NCI-H2081 (cell line): ENCODE measurements at regions not wholly inside any gene's neighbourhood (a gene's known extent, or its start where the extent isn't known, plus 50 kb on each side); places are given as distances from the start of the nearest gene placed in this dataset.

ENCODE experiments used
- DNase-seq, 2 experiments: peaks; one replicate each; lab custom pipeline; 2025; lab: John Stamatoyannopoulos, UW

DNA sequence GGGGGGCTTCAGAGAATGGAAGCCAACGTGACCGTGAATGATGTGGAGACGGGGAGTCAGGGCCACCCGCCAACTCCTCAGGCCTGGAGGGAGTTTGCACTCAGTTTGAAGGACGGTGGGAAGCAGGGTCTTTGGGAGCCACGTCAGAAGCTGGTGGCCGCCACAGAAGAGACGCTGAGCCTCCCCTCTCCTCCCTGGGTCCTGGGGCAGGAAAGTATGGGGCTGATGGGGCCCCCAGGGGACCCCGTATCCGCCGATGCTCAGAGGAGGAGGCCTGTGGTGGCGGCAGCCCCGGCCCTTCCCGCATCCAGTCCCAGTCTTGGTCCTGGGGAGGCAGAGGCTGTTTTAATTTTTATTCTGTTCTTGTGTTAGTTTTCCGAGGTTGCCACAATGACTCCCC is 188.6 kb upstream of the C1orf174 start:
- no peak for DNase-seq

GRCh38 chr1:4089421-4090175 is 189.5 kb upstream of the C1orf174 start:
- DNase-seq: no peak

GRCh38 chr1:4090556-4090955 is 190.5 kb upstream of the C1orf174 start:
- no peak for DNase-seq

DNA sequence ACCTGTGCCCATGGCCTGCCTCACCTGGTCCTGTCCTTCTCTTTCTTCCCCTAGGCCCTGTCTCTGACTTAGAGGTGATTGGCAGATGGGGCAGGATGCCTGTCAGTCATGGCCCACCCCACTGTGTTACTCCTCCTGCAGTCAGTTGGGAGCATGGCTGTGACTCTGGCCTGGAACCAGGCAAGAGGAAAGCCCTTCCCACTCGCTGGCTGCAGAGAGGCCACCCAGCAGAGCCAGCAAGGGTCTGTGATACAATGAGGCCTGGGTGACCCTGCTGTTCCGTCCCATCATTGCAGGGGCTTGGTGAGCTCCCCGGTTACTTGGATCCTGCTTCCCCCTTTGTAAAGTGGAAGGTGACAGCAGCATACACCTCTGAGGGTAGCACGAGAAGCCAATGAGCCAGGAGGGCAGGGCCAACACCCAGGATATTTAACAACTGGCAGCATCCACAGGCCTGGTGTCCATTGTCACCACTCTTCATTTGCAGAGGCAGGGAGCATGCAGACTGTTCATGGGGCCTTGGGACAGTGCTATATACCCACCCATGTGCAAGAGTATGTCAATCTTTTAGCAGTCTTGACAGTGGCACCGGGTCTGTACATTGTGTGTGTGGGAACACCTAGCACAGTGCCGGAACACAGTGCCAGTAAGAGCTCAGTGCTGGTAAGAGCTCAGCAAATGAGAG is 191.0 kb upstream of the C1orf174 start:
- DNase-seq: no peak

GRCh38 chr1:4091996-4092395 is 191.9 kb upstream of the C1orf174 start:
- DNase-seq: no peak

GRCh38 chr1:4093856-4094565 is 193.9 kb upstream of the C1orf174 start:
- DNase-seq: no peak

DNA sequence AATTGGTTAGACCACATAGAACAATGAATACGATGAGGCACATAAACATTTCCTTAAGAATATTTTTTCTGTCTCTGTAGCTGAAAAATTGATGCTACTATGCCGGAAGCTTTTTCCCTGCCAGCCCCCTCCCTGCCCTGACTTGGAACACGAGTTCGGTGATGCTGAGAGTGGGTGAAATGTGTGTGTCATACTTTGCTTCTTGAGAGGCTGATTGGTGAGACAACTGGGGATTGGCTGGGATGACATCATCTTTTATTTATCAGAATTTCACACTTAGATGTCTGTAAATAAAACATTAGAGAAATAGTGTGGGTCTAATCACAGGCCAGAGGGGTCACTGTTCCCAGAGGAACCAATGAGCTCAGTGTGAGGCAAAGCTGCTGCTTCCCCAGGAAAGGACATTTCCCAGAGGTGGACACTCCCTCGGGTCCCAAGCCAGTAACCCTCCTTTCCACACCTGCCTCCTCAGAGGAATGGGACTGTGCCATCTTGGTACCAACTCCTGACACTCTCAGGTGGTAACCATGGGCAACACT is 195.4 kb upstream of the C1orf174 start:
- DNase-seq: no peak

GRCh38 chr1:4101459-4102161 is 201.5 kb upstream of the C1orf174 start:
- no peak for DNase-seq

DNA sequence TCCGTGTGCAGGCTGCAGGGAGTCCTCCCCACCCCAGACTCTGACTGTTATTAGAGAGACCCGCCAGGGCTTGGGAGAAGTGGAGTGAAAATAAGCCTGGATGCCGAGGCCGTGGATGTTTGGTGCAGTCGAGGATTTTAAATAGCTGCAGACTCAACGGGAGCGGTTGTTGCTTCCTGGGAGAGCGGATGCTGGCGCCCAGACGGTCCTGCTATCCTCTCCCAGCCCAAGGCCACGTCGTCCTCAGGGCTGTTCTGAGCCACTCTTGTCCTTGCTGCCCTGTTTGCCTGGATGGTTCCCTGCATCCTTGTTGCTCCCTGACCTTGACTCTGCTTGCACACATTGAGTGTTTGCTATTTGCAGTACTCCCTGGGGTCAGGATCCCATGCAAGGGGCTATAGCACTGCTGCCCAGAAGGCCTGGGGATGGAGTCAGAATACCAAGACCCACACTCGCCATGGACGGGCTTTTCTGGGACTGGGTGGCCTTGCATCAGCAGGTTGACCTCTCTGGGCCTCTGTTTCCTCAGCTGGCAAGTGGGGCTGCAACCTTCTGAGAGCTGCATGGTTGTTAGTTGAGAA is 205.3 kb upstream of the C1orf174 start:
- no peak for DNase-seq

DNA sequence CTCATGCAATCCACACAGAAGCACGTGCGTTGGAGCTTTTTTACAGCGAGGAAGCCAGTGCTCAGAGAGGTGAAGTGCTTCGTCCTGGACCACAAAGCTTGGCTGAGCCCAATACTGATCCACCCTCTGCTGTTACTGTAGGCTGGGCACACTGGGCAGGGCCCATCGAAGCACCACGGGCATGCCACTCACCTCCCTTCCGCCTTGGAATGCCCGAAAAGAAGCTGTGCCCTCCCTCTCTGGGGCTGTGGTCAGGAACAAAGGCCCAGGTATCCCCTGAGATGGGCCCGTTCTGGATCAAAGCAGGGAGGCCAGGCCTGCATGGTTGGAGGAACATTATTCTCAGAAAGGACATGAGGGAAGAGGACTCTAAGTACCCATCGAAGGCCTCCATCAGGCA is 206.7 kb upstream of the C1orf174 start:
- DNase-seq: no peak

GRCh38 chr1:4107291-4107690 is 207.2 kb upstream of the C1orf174 start:
- DNase-seq: no peak

DNA sequence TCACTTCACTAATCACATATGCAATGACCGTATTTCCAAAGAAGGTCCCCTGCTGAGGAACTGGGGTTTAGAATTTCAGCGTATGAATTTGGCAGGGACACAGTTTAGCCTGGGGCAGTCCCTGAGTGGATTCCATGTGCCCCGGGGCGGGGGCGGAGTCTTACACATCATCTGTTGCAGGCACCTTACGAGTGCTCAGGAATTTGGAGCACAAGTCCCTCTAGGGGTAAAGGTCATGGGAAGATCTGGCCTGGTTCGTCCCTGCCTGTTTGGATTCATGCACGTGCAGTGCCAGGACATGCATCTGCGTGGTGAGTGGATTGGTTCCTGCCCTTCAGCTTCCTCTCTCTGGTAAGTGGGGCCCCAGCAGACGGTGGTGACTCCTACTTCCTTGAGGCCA is 208.3 kb upstream of the C1orf174 start:
- DNase-seq: no peak

GRCh38 chr1:4108758-4109627 is 208.9 kb upstream of the C1orf174 start:
- DNase-seq: no peak

- DNase-seq: no peak
Observed at GRCh38 chr1:4109628-4109940, 209.5 kb upstream of the C1orf174 start.

DNA sequence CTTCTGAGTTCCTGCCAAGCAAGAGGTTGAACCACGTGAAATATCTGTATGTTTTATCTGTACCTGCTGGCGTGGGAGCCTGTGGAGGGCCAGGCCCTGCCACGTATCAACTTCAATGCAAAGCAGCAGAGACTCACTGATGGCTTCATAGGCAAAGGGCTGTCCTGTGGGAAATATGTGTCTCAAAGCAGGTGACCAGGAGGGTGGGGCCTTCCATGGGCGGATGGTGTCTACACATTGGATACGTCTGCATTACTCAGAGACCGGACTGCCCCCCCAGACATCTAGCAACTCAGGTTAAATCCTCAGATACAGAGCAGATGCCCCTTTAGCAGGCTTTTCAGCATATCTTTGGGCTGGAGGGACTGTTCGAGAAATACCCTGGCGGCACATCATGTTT is 210.8 kb upstream of the C1orf174 start:
- no peak for DNase-seq

- no peak for DNase-seq
Observed at GRCh38 chr1:4113897-4114296, 213.8 kb upstream of the C1orf174 start.

DNA sequence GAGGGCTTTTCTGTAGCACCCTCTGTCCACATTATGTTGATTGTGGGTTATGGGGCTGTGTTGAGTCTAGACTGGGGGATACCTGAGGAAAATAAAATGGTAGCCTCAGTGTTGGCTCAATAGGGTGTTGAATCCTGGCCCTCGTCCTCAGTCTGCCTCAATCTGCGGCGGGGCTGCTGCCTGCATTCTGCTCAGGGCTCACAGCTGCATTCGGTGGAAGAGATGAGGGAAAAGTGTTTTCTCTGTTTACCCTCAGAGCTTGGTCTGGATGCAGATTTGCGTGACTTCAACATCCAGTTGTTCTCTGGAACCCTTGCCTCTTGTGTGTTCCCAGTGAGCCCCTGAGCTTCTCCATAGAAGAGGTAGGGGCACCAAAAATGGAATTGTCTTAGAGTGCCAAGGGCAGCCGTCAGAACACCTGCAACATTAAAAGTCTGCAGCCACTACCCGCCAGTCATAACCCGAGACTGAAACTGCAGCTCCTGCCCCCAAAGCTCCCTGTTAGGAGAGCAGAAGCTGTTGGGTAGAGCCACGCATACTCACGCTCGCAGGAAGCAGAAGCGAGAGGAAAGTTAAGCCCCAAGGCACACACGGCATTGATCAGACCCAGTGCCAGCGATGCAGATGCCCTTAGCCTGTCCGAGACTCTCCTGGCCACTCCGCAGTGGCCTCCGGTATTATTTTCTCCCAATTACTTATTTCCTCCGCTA is 215.3 kb upstream of the C1orf174 start:
- no peak for DNase-seq

GRCh38 chr1:4117196-4117595 is 217.1 kb upstream of the C1orf174 start:
- no peak for DNase-seq

- no peak for DNase-seq
Observed at GRCh38 chr1:4118746-4119515, 218.9 kb upstream of the C1orf174 start.
